Right atrium auricular region (tissue), 2 donors: ENCODE measurements at regions not wholly inside any gene's neighbourhood (a gene's known extent, or its start where the extent isn't known, plus 50 kb on each side); places are given as distances from the start of the nearest gene placed in this dataset.
A peak's percentile ranks its signal among the peaks of the same experiment; 100 is the strongest.

Experiments used
- DNase-seq: peaks from one replicate; pipeline ENCODE4 v3.0.0-alpha.2; 2019; ENCODE audit warnings: low spot score
- H3K27ac ChIP-seq, 2 donors: fragments of 200-600 bp; sonication (generic); 1 replicate in 1 of 2; 2 replicates in 1 of 2; pipeline ENCODE4 v1.5.1; 2016 to 2019
- H3K27me3 ChIP-seq, 2 donors: fragments of 200-600 bp; sonication (generic); one replicate each; pipeline versions ENCODE4 v1.5.1 to v1.6.0; 2017 to 2019
- H3K36me3 ChIP-seq: fragments of 200-600 bp; sonication (generic); one replicate; pipeline ENCODE4 v1.5.1; 2016
- H3K4me1 ChIP-seq, 2 donors: fragments of 200-600 bp; sonication (generic); one replicate each; pipeline versions ENCODE4 v1.5.1 to v1.6.0; 2017 to 2019
- H3K4me3 ChIP-seq, 2 donors: fragments of 200-600 bp; sonication (generic); 1 replicate in 1 of 2; 2 replicates in 1 of 2; pipeline ENCODE4 v1.5.1; 2017 to 2019; ENCODE audit warnings: mild to moderate bottlenecking in 1 of 2, moderate library complexity in 1 of 2
- H3K9me3 ChIP-seq, 2 donors: fragments of 200-600 bp; sonication (generic); one replicate each; pipeline ENCODE4 v1.5.1; 2019
- CTCF ChIP-seq, 2 donors: fragments of 200-600 bp; sonication (generic); IDR thresholded peaks; one replicate each; pipeline ENCODE4 v1.5.1; 2019; ENCODE audit warnings: antibody characterized with exemption in 2 of 2

DNA sequence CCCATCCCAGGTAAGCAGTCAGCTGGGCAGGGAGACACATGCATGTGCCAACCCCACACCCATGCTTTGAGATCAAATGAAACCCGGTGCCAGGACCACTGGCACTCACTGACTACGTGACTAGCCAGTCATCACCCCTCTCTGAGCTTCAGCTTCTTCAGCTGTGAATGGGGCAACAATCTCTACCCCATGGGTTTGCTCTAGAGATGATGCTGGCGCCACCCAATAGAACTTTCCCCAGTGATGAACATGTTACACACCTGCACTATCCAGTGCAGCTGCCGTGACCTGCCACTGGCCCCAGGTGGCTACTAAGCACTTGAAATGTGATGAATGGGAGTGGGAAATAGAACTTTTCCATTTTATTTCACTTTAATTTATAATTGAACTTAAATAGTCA lies 70.3 kb downstream of the PITPNM2 start:
- TF ChIP-seq CTCF (IDR thresholded peaks at IDR 0.05) = no peak
- DNase-seq = no peak
- H3K36me3 ChIP-seq = no peaks in the 10 kb centered on the region
- H3K27me3 ChIP-seq = no peaks in the 10 kb centered on the region
- H3K4me1 ChIP-seq = peaks cover 0 to 75% of the 10 kb centered on the region in 2 donors
- no peak overlapping the region for H3K27ac ChIP-seq
- H3K4me3 ChIP-seq = no peak overlapping the region
- no peaks in the 10 kb centered on the region for H3K9me3 ChIP-seq

- no peak for TF ChIP-seq CTCF (IDR thresholded peaks at IDR 0.05)
- H3K9me3 ChIP-seq = no peaks in the 10 kb centered on the region
- H3K27me3 ChIP-seq = no peaks in the 10 kb centered on the region
- H3K4me3 ChIP-seq = no peak overlapping the region
- H3K4me1 ChIP-seq = peaks cover 0 to 75% of the 10 kb centered on the region in 2 donors
- H3K27ac ChIP-seq = no peak overlapping the region
- DNase-seq = no peak
- H3K36me3 ChIP-seq = no peaks in the 10 kb centered on the region
Measured at GRCh38 chr12:123078531-123079155, 72.2 kb downstream of the PITPNM2 start.

DNA sequence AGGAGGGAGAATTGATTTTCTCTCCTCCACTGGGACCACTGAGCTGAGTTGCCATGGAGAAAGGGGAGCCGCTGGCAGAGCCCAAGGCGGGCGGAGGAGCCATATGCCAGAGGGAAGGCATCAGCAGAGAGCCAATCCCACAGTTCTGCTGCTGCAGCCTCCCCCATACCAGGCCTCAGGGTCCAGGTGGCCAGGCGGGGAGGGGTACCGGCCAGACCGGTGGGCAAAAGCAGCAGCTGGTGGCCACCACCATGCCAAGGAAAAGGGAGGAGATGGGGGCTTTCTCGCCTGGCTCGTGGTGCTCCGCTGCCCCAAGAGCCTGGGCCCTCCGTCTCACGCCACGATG lies 72.8 kb downstream of the PITPNM2 start:
- TF ChIP-seq CTCF (IDR thresholded peaks at IDR 0.05) = no peak
- no peak for DNase-seq
- Histone ChIP-seq H3K27ac (no peak overlapping the region), H3K4me1 (peaks cover 0 to 72% of the 10 kb centered on the region in 2 donors), H3K27me3 (no peaks in the 10 kb centered on the region), H3K36me3 (no peaks in the 10 kb centered on the region), H3K4me3 (no peak overlapping the region), H3K9me3 (no peaks in the 10 kb centered on the region)

- no peak for TF ChIP-seq CTCF (IDR thresholded peaks at IDR 0.05)
- Histone ChIP-seq H3K36me3 (no peaks in the 10 kb centered on the region), H3K27ac (peak overlapping the region; percentile 74 to 86), H3K27me3 (no peaks in the 10 kb centered on the region), H3K4me1 (peaks cover 0 to 70% of the 10 kb centered on the region in 2 donors), H3K4me3 (no peak overlapping the region), H3K9me3 (no peaks in the 10 kb centered on the region)
- no peak for DNase-seq
Measured at GRCh38 chr12:123077298-123078119, 73.4 kb downstream of the PITPNM2 start.

DNA sequence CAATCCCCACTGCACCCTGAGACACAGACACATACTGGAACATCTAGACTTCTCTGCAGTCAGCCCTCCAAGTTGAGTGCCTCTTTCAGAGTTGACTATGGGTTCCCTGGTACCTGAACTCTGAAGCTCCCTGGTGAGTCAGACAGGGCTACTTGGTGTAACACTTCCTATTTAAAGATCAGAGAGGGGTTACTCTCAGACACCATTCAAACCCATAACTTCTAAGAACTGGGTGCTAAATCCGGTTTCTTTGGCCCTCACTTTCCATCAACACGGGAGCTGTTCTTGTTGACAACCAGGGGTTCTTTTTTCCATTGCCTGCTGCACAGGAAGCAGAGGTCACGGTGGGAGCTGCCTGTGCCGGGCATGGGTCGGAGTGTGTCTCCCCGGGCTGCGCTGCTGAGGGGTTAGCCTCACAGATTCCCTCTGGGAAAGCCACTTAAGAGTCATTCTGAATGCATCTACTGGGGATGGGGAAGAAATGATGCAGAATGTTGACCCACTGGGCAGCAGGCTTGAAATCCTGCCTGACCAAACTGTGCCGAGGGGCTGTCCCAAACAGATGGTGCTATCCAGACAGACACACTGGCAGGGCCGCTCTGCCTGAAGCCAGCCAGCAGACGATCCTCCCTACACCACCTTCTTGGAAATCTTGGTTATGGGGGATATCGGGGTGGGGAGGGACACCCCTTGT lies 74.1 kb downstream of the PITPNM2 start:
- Histone ChIP-seq H3K36me3 (no peaks in the 10 kb centered on the region), H3K4me1 (peaks cover 0 to 70% of the 10 kb centered on the region in 2 donors), H3K9me3 (no peaks in the 10 kb centered on the region), H3K27me3 (no peaks in the 10 kb centered on the region), H3K27ac (peak overlapping the region; percentile 74 to 86), H3K4me3 (no peak overlapping the region)
- TF ChIP-seq CTCF (IDR thresholded peaks at IDR 0.05) = no peak
- DNase-seq = no peak
